GM12891 (cell line): ENCODE measurements at regions not wholly inside any gene's neighbourhood (a gene's known extent, or its start where the extent isn't known, plus 50 kb on each side); places are given as distances from the start of the nearest gene placed in this dataset.

Experiments used
- DNase-seq: peaks from one replicate; pipeline ENCODE4 v3.0.0; 2011; ENCODE audit warnings: low spot score; ENCODE audit not compliant: insufficient read length
- FAIRE-seq: peaks from 2 replicates; lab custom pipeline; 2011; peaks lifted over from hg19 to GRCh38; lab: Jason Lieb, UNC
- PAX5 ChIP-seq: IDR thresholded peaks from 2 replicates; pipeline ENCODE4 v1.6.1; 2011; ENCODE audit warnings: low read length, moderate library complexity, mild to moderate bottlenecking; ENCODE audit not compliant: insufficient read depth, severe bottlenecking
- POLR2A ChIP-seq: IDR thresholded peaks from 2 replicates; pipeline ENCODE4 v1.6.1; 2011; ENCODE audit warnings: low read depth, low read length, control low read depth
- POLR2AphosphoS5 ChIP-seq: IDR thresholded peaks from 2 replicates; pipeline ENCODE4 v1.6.1; 2011; ENCODE audit warnings: low read depth, low read length, control low read depth
- POU2F2 ChIP-seq: IDR thresholded peaks from 2 replicates; pipeline ENCODE4 v1.6.1; 2011; ENCODE audit warnings: low read depth, mild to moderate bottlenecking, control low read depth, low read length, moderate library complexity
- SPI1 ChIP-seq: IDR thresholded peaks from 2 replicates; pipeline ENCODE4 v1.6.1; 2011; ENCODE audit warnings: low read depth, low read length, control low read depth
- TAF1 ChIP-seq: IDR thresholded peaks from 2 replicates; pipeline ENCODE4 v1.6.1; 2011; ENCODE audit warnings: low read depth, low read length, control low read depth

DNA sequence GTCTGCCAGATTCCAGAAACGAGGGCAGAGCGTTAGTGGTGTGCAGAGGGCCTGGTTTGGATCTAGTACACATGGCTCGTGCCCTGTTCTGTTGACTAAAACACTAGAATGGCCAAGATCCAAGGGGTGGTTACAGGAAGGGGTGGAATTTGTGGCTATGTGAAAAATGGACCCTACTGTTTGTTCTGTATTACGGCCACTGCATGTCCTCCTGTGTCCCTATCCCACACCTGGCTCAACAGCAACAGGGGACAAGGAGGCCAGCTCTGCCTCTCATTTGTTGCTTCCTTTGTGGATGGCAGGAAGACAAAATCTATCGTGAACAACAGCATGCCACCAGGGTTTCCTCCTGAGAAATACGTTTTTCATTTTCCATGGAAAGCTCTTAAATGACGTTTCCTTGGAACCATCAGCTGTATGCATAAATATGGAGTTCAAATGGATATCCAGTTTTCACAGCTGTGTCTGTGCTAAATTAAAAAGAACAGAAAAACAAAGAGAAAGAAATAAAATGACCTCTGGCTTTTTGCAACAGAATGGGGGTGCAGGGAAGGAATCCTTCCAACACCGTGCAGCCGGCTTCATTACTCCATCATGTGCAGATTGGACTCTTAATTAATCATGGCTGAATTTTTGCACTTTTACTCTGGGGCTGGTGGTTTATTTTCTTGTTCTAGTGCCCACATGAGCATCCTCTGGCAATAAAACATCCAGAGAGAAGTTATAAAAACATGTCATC is 318.9 kb downstream of the CXCL12 start:
- FAIRE-seq, result no peak
- TF ChIP-seq POLR2AphosphoS5, result no peak
- no peak for TF ChIP-seq POLR2A
- TF ChIP-seq PAX5, result no peak
- no peak for TF ChIP-seq TAF1
- no peak for TF ChIP-seq POU2F2
- no peak for TF ChIP-seq SPI1

DNA sequence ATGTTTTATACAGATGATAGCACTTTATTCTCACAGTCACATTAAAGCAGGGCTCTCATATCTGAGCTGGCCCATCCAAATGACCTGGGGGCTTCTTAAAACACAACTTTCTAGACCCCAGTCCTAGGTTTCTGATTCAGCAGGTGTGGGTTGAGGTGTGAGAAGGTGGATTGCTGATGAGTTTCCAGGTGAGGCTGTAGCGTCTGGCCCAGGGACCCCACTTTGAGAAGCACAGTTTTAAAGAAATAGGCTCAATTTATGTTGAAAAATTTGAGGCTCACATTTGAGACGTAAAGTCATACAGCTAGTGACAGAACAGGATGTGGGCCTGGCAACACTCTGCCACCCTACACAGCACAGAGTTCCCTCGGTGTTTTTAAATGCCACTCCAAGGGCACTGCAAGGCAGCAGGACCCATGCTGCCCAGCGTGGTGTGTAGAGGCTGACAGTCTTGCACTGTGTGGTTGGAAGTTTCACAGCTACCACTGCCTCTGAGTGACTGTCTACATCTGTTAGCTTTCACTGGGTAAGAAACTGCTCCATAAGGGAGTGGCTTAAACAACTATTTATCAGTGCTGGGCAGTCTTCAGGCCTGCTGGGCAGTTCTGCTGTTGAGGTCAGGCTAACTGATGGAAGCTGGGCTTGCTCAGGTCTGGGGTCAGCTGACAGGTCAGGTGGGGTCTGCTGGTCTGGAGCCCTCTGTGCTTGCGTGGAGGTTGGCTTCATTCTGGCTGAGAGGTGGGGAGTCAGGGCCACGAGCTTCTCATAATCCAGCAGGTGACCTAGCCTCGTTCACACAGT is 319.7 kb downstream of the CXCL12 start:
- no peak for DNase-seq
- TF ChIP-seq PAX5 (no peak), POLR2AphosphoS5 (no peak), TAF1 (no peak), POU2F2 (no peak), POLR2A (no peak), SPI1 (no peak)
- no peak for FAIRE-seq

More for the DNA sequence above, 318.9 kb downstream of the CXCL12 start:
- DNase-seq, result no peak

DNA sequence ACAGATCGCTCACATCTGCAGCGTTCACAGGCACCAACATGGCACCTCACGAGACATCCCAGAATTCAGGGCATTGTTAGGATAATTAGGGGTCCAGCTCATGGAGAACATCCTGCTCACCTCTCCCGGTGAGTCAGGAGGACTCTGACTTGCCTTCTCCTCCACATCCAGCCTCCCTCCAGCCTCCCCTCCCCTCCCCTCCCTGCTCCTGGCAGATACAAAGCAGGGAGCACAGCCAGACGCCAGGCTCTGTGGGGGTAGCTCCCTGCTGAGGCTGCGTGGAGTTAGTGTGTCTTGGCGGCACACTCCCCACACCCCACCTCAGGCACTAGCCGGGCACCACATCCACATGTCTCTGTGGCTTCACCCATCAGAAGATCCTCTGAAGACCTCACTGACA is 320.6 kb downstream of the CXCL12 start:
- DNase-seq (no peak), FAIRE-seq (no peak)
- TF ChIP-seq PAX5 (no peak), POLR2AphosphoS5 (no peak), SPI1 (no peak), TAF1 (no peak), POLR2A (no peak)

DNA sequence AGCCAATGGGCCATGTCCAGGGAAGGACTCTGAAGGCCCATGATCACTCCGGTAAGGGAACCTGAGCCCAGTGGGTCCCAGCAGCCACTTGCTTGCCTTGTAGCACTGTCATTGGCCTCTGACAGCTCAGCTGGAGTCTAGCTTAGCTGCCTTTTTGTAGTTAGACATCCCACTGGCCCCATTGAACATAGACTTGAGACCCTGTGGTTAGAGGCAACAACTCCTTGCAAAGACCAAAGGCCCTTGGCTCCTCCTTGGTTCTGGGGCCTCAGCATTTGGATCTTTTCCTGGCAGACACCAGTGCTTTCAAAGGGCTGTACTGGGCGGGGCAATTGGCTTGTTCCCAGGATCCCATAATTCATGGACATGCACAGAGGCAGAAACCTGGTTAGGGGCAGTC is 321.2 kb downstream of the CXCL12 start:
- DNase-seq (no peak), FAIRE-seq (no peak)
- TF ChIP-seq POLR2A (no peak), TAF1 (no peak), POLR2AphosphoS5 (no peak), SPI1 (no peak), POU2F2 (no peak), PAX5 (no peak)

DNA sequence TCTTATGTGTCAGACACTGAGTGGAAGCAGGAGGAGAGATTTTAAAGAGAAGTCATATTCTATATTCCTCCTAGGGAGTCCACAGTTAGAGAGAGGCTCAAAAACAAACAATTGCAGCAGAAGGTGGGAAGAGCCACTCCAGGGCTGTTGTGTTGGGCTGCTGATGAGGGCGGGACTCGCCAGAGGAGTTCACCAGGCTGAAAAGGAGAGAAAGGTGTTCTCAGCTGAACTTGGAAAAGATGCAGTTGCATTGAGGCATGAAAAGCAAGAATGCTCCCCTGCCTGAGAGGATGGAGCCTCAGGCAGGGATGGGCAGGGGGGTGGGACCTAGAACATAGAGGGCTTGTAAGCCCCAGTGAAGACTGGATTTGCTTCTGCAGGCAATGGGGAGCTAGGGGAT is 324.2 kb downstream of the CXCL12 start:
- FAIRE-seq (no peak), DNase-seq (no peak)
- TF ChIP-seq POLR2AphosphoS5 (no peak), POLR2A (no peak), SPI1 (no peak), TAF1 (no peak), POU2F2 (no peak), PAX5 (no peak)

DNA sequence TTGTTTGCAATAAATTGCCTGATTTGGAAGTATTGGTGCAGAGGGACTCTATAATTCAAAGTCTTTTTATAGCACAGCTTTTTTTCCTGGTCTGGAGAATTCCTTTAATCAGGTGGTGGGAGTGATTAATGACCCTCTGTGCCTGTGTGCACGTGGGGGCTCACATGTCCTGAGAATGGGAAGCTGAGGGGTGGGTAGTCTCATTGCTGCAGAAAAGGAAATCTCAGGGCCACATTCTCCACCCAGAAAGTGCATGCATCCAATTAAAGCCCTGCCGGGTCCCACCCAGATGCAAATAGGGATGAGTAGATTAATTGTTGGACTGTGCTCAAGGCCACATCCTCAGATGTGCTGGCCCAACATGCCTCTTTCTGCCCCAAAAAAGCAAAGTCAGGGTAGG is 324.7 kb downstream of the CXCL12 start:
- FAIRE-seq (no peak), DNase-seq (no peak)
- TF ChIP-seq POU2F2, result no peak
- TF ChIP-seq POLR2A, result no peak
- TF ChIP-seq PAX5, result no peak
- no peak for TF ChIP-seq POLR2AphosphoS5
- no peak for TF ChIP-seq SPI1
- TF ChIP-seq TAF1, result no peak

DNA sequence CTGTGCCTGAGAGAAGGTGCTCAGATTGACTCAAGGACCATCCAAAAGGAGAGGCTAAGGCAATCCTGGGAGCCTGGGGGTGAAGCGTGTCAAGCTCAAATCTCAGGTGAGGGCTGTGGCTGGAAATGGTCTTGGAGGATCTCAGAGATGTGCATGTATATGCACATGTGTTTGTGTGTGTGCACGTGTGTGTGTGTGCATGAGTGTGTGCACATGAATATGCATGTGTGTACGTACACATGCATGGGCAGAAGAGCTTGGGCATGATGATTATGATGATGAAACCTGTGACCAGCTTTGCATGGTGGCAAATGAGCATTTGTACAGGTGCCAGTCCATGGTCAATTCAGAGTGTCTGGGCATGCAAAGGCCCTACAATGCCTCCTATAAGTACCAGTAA is 326.6 kb downstream of the CXCL12 start:
- no peak for FAIRE-seq
- TF ChIP-seq PAX5 (no peak), POLR2AphosphoS5 (no peak), POLR2A (no peak), TAF1 (no peak), SPI1 (no peak), POU2F2 (no peak)
- DNase-seq, result no peak

DNA sequence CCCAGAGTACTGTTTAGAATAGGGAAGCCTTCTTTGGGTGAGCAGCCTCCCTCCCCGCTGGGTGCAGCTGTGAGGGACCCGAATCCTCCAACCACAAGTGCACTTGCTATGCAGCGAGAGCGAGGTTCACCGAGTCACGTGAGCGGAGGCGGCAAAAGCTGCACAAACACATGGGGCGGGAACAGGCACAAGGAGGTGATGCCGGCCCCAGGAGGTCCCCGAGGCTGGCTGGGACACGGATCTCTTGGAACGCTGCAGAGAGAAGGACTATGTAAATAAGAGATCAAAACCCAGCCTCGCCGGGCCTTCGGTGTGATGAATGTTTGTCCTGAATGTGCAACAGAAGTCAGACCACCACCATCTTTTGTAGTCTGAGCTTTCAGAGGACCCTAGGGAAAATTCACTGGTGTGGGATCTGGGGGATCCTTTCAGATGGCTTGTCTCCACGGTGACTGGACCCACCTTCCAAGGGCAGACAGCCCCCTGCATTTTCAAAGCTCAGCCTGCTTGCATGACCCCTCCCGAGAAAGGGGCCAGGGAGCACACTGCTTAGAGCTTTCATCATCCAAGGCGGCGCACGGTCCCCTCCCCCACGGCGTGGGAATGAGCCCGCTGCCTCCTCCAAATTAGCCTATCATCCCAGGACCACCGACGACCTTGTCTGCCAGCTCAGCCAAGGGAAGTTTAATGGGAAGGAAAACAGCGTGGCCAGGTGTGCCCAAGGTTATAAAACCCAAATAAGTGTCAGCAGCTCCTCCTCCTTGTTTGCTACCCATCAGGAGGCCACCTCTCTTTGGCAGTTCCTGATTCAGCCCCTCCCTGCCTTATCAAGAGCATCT is 327.7 kb downstream of the CXCL12 start:
- TF ChIP-seq TAF1 (no peak), POLR2AphosphoS5 (no peak), SPI1 (no peak), PAX5 (no peak), POLR2A (no peak), POU2F2 (no peak)
- FAIRE-seq (no peak), DNase-seq (no peak)

DNA sequence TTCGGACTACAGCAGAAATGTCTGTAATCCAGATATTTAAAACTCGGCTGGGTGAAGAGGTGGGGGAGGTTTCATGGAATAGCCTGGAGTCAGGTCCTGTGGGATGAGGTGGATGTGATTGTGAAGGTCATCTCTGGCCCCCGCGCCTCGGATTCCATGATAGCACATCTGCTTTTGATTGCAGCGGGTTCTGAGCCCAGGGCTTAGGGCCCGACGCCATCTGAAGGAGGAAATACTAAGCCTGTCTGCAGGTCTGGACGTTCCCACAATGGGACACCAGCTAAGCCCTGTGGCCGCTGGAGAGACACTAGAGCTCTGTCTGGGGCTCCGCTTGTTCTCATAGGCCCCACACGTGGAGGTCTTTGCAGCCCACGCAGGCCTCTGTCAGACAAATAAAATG is 328.7 kb downstream of the CXCL12 start:
- FAIRE-seq (no peak), DNase-seq (no peak)
- no peak for TF ChIP-seq POLR2A

DNA sequence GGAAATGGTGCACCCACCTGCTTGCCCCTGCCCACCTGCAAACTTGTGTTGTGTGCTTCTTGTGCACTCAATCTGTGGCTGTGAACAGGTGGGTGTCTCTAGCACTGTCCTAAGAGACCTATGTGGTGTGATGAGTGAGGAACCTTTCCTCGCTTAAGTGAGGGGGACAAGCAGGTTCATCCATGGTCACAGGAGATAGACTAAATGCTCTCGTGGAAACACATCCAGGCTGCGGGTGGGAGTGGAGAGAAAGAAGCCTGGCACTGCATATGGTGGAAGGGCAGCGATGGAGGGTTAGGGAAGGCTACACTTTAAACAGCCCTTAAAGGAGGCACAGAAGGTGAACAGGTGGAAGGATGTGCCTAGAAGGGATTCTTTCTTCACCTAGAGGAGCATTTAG is 330.9 kb downstream of the CXCL12 start:
- TF ChIP-seq PAX5 (no peak), POLR2AphosphoS5 (no peak), POLR2A (no peak), POU2F2 (no peak), TAF1 (no peak), SPI1 (no peak)
- FAIRE-seq (no peak), DNase-seq (no peak)

DNA sequence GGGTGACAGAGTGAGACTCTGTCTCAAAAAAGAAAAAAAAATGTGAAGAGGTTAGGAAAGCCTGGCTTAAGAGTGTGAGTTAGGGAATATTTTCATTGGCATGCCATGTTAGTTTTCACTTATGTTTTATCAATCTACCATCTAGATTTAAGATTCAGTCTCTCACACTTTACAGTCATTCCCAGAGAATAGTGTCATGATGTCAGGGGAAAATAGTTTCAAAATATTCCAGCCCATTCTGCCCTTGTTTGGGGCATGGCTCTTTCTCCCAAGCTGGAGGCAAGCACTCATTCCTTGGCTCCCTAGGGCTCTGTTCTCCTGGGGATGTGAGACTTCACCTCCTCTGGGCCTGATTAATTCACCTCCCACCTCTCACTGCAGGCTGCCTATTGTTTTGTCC is 331.5 kb downstream of the CXCL12 start:
- no peak for TF ChIP-seq POU2F2
- TF ChIP-seq POLR2AphosphoS5, result no peak
- no peak for TF ChIP-seq PAX5
- no peak for TF ChIP-seq POLR2A
- TF ChIP-seq SPI1, result no peak
- TF ChIP-seq TAF1, result no peak
- DNase-seq (no peak), FAIRE-seq (no peak)
